ENCODE measurements at regions not wholly inside any gene's neighbourhood (a gene's known extent, or its start where the extent isn't known, plus 50 kb on each side); places are given as distances from the start of the nearest gene placed in this dataset.
"Not testable (repeated sequence)": the region's sequence is repeated elsewhere in the genome, so short reads cannot be mapped to it uniquely, and the experiment has no call there.

DNA sequence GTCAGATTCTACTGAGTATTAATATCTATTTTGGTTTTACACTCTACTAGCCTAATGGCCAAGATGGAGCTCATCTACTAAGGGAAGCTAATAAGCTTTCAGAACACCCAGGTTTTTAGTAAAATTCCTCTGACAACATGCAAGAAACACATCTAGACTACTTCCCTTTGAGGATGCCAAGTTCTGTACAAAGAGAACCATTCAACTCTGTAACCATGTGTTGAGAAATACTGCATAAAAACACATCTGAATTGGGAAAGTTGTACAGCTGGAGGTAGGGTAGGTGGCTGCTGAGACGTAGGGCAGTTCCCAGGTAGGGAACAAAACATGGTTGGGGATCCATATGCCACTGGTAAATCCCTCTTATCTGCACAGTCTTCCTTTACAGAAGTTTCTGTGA is 66.2 kb downstream of the SC5D start:
- peaks cover 4% of the 10 kb centered on the region for H3K27me3 ChIP-seq (ENCODE audit: insufficient read depth, low read length)
- no peaks in the 10 kb centered on the region for H3K4me1 ChIP-seq (ENCODE audit: insufficient read depth, low read length)
- H3K4me3 ChIP-seq (ENCODE audit: insufficient read depth, low read depth, low read length): no peak overlapping the region
- no peaks in the 10 kb centered on the region for H3K4me1 Mint-ChIP-seq (ENCODE audit: low read depth, unreplicated experiment)
- H2AFZ ChIP-seq (ENCODE audit: low read depth, low read length): no peak overlapping the region
- no peaks in the 10 kb centered on the region for H3K9me3 ChIP-seq (ENCODE audit: insufficient read depth, low read depth, low read length)
- no peak overlapping the region for H3K9ac ChIP-seq (ENCODE audit: low read length)
- peaks cover 11% of the 10 kb centered on the region for H3K27me3 Mint-ChIP-seq (ENCODE audit: low read depth, unreplicated experiment)
- no peaks in the 10 kb centered on the region for H3K36me3 ChIP-seq (ENCODE audit: insufficient read depth, low read length)
- TF ChIP-seq, protein P1, sequence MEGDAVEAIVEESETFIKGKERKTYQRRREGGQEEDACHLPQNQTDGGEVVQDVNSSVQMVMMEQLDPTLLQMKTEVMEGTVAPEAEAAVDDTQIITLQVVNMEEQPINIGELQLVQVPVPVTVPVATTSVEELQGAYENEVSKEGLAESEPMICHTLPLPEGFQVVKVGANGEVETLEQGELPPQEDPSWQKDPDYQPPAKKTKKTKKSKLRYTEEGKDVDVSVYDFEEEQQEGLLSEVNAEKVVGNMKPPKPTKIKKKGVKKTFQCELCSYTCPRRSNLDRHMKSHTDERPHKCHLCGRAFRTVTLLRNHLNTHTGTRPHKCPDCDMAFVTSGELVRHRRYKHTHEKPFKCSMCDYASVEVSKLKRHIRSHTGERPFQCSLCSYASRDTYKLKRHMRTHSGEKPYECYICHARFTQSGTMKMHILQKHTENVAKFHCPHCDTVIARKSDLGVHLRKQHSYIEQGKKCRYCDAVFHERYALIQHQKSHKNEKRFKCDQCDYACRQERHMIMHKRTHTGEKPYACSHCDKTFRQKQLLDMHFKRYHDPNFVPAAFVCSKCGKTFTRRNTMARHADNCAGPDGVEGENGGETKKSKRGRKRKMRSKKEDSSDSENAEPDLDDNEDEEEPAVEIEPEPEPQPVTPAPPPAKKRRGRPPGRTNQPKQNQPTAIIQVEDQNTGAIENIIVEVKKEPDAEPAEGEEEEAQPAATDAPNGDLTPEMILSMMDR (IDR thresholded peaks at IDR 0.05; ENCODE audit: insufficient read depth, low read depth, low read length): no peak
- no peak for TF ChIP-seq EZH2 (IDR thresholded peaks at IDR 0.05; ENCODE audit: insufficient read depth, low read length)
- no peak overlapping the region for H3K4me3 Mint-ChIP-seq (ENCODE audit: unreplicated experiment)
- no peak overlapping the region for H3K27ac ChIP-seq (ENCODE audit: low read depth, low read length)
- FAIRE-seq (no peak), DNase-seq (ENCODE audit: low read depth) (no peak)
- H3K4me2 ChIP-seq (ENCODE audit: low read length): no peak overlapping the region
- H3K79me2 ChIP-seq (ENCODE audit: insufficient read depth, low read length): no peaks in the 10 kb centered on the region
- H4K20me1 ChIP-seq (ENCODE audit: insufficient read depth, low read length): no peaks in the 10 kb centered on the region
- no peaks in the 10 kb centered on the region for H3K36me3 Mint-ChIP-seq (ENCODE audit: low read depth, unreplicated experiment)
- no peak overlapping the region for H3K27ac Mint-ChIP-seq (ENCODE audit: unreplicated experiment)
- H3K9me3 Mint-ChIP-seq (ENCODE audit: unreplicated experiment): peaks cover 2% of the 10 kb centered on the region

DNA sequence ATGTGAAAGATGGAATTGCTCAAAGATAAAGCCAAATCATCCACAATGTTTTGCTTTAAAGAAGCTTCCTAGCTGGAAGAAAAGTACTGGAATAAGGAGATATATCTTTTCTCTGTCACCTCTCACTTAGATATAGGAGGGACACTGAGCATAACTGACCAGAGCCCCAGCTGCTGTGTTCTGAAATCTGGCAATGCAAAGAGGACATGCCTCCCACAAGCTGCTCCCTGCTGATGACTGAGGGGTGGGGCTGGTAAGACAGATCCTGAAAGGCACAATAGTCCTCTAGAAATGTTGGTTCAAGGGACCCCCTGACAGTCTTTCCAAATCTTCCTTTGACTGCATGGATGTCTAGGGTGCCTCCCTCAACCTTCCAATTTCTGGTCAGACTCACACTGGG is 67.0 kb downstream of the SC5D start:
- Histone ChIP-seq H3K9me3 (ENCODE audit: insufficient read depth, low read depth, low read length) (no peaks in the 10 kb centered on the region), H3K4me3 (ENCODE audit: insufficient read depth, low read depth, low read length) (no peak overlapping the region), H3K79me2 (ENCODE audit: insufficient read depth, low read length) (no peaks in the 10 kb centered on the region), H3K36me3 (ENCODE audit: insufficient read depth, low read length) (no peaks in the 10 kb centered on the region), H3K9ac (ENCODE audit: low read length) (no peak overlapping the region), H3K27me3 (ENCODE audit: insufficient read depth, low read length) (peaks cover 3% of the 10 kb centered on the region), H4K20me1 (ENCODE audit: insufficient read depth, low read length) (no peaks in the 10 kb centered on the region), H3K4me2 (ENCODE audit: low read length) (no peak overlapping the region), H3K27ac (ENCODE audit: low read depth, low read length) (no peak overlapping the region), H2AFZ (ENCODE audit: low read depth, low read length) (no peak overlapping the region), H3K4me1 (ENCODE audit: insufficient read depth, low read length) (no peaks in the 10 kb centered on the region)
- Mint-ChIP-seq H3K4me3 (ENCODE audit: unreplicated experiment) (no peak overlapping the region), H3K4me1 (ENCODE audit: low read depth, unreplicated experiment) (no peaks in the 10 kb centered on the region), H3K27me3 (ENCODE audit: low read depth, unreplicated experiment) (peaks cover 11% of the 10 kb centered on the region), H3K27ac (ENCODE audit: unreplicated experiment) (no peak overlapping the region), H3K36me3 (ENCODE audit: low read depth, unreplicated experiment) (no peaks in the 10 kb centered on the region), H3K9me3 (ENCODE audit: unreplicated experiment) (no peaks in the 10 kb centered on the region)
- TF ChIP-seq EZH2 (IDR thresholded peaks at IDR 0.05; ENCODE audit: insufficient read depth, low read length): no peak
- TF ChIP-seq, protein P1 (IDR thresholded peaks at IDR 0.05; ENCODE audit: insufficient read depth, low read depth, low read length): no peak
- no peak for DNase-seq (ENCODE audit: low read depth)
- no peak for FAIRE-seq

DNA sequence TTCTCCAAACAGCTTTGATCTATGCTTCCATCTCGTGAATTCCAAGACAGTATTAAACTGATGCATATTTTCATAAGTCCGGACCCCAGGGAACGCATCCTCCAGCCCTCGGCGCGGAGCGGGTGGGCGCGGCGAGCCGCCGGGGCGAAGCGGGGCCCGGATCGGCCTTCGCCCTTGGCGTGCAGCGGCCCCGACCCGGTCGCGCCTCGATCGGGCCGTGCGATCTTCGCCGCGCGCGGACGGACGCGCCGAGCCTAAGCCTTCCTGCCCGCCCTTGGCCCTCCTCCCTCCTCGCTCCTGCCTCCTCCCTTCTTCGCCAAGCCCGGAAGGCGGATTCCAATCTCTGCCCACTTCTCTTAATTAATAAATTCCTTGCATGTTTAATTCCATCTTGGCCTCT is 70.4 kb downstream of the SC5D start:
- not testable (repeated sequence) for H3K9me3 ChIP-seq (ENCODE audit: insufficient read depth, low read depth, low read length); DNase-seq (ENCODE audit: low read depth); H3K9ac ChIP-seq (ENCODE audit: low read length); H3K9me3 Mint-ChIP-seq (ENCODE audit: unreplicated experiment); H3K27ac ChIP-seq (ENCODE audit: low read depth, low read length); FAIRE-seq; H3K4me2 ChIP-seq (ENCODE audit: low read length); H2AFZ ChIP-seq (ENCODE audit: low read depth, low read length); H4K20me1 ChIP-seq (ENCODE audit: insufficient read depth, low read length); H3K36me3 Mint-ChIP-seq (ENCODE audit: low read depth, unreplicated experiment); H3K4me1 ChIP-seq (ENCODE audit: insufficient read depth, low read length); H3K4me1 Mint-ChIP-seq (ENCODE audit: low read depth, unreplicated experiment); H3K27ac Mint-ChIP-seq (ENCODE audit: unreplicated experiment); H3K79me2 ChIP-seq (ENCODE audit: insufficient read depth, low read length); H3K4me3 Mint-ChIP-seq (ENCODE audit: unreplicated experiment); H3K4me3 ChIP-seq (ENCODE audit: insufficient read depth, low read depth, low read length); H3K36me3 ChIP-seq (ENCODE audit: insufficient read depth, low read length)
- peaks cover 24% of the 10 kb centered on the region for H3K27me3 Mint-ChIP-seq (ENCODE audit: low read depth, unreplicated experiment)
- peaks cover 15% of the 10 kb centered on the region for H3K27me3 ChIP-seq (ENCODE audit: insufficient read depth, low read length)

All from astrocyte (in vitro differentiated cells and primary cell).